AML-193 (cell line): ENCODE measurements at regions not wholly inside any gene's neighbourhood (a gene's known extent, or its start where the extent isn't known, plus 50 kb on each side); places are given as distances from the start of the nearest gene placed in this dataset.
"Not testable (repeated sequence)": the region's sequence is repeated elsewhere in the genome, so short reads cannot be mapped to it uniquely, and the experiment has no call there.

Experiments used
- DNase-seq, 2 experiments: peaks; one replicate each; lab custom pipeline; 2025; lab: John Stamatoyannopoulos, UW

GRCh38 chr13:37295573-37295972, 190.1 kb upstream of the CSNK1A1L start:
- no peak for DNase-seq

DNA sequence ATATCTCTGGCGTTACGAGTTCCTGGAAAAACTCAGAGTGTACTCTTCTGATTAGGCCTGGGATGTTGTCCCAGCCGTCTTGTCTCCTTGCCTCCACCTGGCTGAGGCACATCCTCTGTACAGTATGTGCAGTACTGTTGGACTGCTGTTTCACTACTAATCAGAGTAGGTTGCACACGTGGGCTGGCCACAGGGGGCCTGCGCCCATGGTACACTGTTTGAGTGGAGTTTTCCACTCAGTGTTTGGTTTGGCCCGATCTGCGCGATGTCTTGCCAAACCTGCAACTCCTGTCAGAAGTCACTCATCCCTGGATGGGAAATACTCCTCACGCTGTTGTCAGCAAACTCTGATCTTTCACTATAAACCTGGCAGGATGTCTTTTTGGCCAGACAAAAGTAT, 189.6 kb upstream of the CSNK1A1L start:
- DNase-seq = no peak

DNA sequence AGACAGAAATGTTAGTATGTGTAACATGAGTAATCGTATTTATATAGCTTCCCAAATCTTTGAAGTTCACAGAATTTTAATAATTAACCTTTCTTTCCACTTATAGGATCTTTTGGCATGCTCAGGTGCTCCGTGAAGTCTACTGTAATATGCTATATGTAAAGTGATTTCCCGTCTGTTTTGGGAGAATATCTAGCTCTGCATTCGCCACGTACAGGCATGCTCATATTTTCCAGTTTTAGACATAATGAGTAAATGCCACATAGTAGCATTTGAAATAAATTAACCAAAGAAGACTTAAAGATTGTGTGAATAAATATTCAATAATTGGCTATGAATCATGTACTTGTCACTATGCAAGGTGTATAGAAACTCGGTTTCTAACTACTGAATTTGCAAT, 189.0 kb upstream of the CSNK1A1L start:
- no peak for DNase-seq

- no peak for DNase-seq
These were observed 187.8 kb upstream of the CSNK1A1L start for GRCh38 chr13:37293295-37293694.

DNA sequence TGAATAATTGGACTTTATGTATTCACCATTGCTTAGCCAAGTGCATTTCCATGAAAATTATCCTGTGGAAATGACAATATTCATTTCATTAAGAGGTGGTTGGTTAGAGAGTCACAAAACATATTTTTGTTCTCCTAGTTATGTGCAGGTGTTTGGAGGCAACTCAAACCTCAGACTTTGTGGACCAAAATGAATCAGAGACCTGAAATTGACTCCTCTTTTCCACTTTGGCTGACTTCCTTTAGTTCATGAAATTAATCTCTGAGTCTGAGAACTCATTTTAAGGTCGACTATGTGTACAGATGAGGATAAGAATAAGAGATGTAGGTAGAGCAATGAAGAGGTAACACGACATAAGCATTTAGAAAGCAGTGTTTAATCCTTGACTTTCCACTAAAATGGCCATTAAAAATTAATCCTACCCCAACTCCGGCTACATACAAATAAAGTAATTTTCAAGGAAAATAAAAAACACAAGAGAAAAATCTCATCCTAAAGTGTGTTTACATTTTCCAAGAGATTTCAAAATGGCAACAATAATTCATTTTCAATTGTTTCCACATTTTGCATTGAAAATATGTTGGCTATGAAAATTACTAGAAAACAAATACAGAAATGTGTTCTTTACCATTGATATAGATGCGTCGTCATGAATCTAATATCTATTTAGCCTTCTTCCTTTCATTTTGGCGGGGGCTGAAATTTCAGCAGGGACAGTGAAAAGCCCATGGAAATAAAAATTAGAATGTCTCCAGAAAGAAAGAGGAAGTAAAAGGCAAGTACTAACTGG, 185.4 kb upstream of the CSNK1A1L start:
- DNase-seq = no peak

- DNase-seq = no peak
These were observed 183.9 kb upstream of the CSNK1A1L start for GRCh38 chr13:37289212-37289935.

- DNase-seq = no peak
These were observed 182.7 kb upstream of the CSNK1A1L start for GRCh38 chr13:37288057-37288720.

DNA sequence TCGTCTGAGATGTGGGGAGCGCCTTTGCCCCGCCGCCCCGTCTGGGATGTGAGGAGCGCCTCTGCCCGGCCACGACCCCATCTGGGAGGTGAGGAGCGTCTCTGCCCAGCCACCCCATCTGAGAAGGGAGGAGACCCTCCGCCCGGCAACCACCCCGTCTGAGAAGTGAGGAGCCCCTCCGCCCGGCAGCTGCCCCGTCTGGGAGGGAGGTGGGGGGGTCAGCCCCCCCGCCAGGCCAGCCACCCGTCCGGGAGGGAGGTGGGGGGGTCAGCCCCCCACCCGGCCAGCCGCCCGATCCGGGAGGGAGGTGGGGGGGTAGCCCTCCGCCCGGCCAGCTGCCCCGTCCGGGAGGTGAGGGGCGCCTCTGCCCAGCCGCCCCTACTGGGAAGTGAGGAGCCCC, 174.8 kb upstream of the CSNK1A1L start:
- DNase-seq = not testable (repeated sequence)

DNA sequence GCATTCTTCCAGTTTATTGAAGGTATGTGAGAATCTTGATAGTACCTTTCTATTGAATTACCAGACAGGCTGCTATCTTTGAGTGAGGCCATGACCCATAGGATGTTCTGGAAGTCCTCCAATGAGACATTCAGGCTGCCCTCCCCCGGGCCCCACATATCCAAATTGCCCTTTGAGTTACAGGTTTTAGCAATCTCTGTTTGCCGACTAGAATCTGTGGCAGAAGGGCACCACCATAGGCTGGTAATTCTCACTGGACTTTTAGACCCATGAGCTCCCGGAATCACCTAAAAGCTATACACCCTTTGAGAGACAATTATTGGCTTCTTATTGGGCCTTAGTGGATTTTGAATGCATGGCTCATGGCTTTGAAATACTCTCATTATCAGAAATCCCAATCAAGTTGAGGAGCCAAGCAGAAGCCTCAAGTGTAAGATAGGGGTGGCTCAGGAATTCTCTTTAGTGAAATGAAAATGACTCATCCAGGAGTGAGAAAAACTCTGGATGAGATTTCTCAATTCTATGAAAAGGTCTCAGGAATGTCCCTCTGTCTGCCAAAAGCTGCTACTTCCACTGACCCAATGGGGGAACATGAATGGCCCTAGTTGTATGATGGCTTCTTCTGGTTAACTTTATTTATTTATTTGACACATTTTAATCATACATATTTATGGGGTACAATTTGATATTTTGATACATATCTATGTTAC, 172.1 kb upstream of the CSNK1A1L start:
- DNase-seq = no peak

GRCh38 chr13:37277007-37277406, 171.5 kb upstream of the CSNK1A1L start:
- DNase-seq = no peak

- no peak for DNase-seq
These were observed 169.4 kb upstream of the CSNK1A1L start for GRCh38 chr13:37274569-37275497.

GRCh38 chr13:37273836-37274235, 168.4 kb upstream of the CSNK1A1L start:
- DNase-seq = no peak

DNA sequence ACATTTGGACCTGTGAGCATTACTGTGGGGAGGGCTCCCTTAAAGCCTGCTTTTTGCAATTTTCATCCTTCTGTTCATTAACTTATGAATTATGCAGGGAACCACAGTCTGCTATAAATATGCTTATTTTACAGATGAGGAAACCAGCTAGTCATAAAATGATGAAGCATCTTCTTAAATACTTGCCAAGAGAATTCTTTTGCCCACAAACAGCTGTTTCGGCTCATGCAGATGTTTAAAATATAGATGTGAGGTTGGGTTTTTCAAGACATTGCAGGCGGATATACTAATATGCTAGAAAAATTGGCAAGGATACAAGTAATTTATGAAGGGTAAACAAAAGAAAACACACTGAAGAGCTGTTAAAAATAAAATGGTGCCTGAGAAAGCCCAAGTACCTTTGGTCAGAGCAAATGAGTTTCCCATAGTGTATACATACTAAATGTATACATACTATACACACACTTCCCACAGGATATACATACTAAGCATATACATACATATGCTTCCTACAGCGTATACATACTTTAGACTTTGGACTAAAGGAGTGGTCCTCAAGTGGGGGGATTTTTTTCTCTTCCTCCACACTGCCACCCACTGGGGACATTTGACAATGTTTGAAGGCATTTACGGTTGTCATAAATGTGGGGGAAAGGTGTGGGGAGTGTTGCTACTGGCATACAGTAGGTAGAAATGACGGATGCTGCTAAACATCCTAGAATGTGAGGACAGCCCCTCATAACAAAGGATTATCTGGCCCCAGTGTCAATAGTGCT, 164.9 kb upstream of the CSNK1A1L start:
- DNase-seq = no peak

GRCh38 chr13:37263871-37264270, 158.4 kb upstream of the CSNK1A1L start:
- no peak for DNase-seq

GRCh38 chr13:37257706-37258105, 152.2 kb upstream of the CSNK1A1L start:
- DNase-seq = no peak

DNA sequence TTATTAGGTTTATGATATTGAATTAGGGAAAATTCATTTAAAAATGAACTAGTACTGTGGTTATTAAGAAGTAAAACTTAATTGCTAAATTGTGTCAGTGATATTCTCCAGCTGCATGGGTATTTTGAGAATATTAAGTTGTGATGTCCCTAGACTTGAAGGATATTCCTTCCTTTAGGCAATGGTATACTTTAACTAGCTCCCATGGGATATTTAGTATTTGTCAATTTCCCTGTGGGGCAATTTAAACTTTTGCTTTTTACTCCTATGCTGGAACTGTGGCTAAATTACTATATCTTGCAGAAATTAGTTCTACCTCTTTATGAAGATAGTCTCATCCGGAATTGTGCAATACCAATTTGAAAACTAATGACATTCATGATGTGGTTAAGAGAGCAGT, 151.6 kb upstream of the CSNK1A1L start:
- no peak for DNase-seq

DNA sequence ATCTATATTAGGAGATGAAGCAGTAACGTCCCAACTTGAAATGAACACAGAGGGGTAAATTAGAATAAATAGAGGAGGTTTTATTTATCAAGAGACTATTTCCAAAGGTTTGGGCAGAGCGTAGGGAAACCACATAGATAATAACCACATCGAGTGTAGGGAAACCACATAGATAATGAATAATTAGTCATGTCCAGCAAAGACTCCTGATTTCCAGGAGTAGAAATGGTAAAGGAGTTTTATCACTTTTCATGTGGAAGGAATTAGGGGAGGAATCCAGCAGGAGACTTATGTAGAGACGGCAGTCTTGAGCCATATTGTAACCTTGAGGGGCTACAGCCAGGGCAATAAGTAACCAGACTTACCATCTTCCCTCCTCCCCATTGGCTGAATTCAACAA, 136.3 kb upstream of the CSNK1A1L start:
- DNase-seq = no peak

- no peak for DNase-seq
These were observed 124.9 kb upstream of the CSNK1A1L start for GRCh38 chr13:37230346-37230745.

- no peak for DNase-seq
These were observed 124.5 kb upstream of the CSNK1A1L start for GRCh38 chr13:37229931-37230330.

GRCh38 chr13:37226971-37227370, 121.5 kb upstream of the CSNK1A1L start:
- DNase-seq = no peak
